Hepatocyte (in vitro differentiated cells): ENCODE measurements at regions not wholly inside any gene's neighbourhood (a gene's known extent, or its start where the extent isn't known, plus 50 kb on each side); places are given as distances from the start of the nearest gene placed in this dataset.

ENCODE experiments used
- DNase-seq: peaks from one replicate; pipeline ENCODE4 v3.0.0-alpha.2; 2016; ENCODE audit warnings: low spot score
- H2AFZ ChIP-seq: fragments of 200-600 bp; sonication (generic); 2 replicates; pipeline ENCODE4 v1.6.0; 2016; ENCODE audit warnings: antibody characterized with exemption, mild to moderate bottlenecking
- H3K27ac ChIP-seq: fragments of 200-600 bp; sonication (generic); 2 replicates; pipeline ENCODE4 v1.5.1; 2016; ENCODE audit warnings: mild to moderate bottlenecking
- H3K27me3 ChIP-seq: fragments of 200-600 bp; sonication (generic); 2 replicates; pipeline ENCODE4 v1.6.1; 2016
- H3K36me3 ChIP-seq: fragments of 200-600 bp; sonication (generic); replicated peaks from 2 replicates; pipeline ENCODE4 v1.5.1; 2016; ENCODE audit warnings: low read depth; ENCODE audit not compliant: insufficient read depth
- H3K4me1 ChIP-seq: fragments of 200-600 bp; sonication (generic); 2 replicates; pipeline ENCODE4 v1.5.1; 2016; ENCODE audit warnings: mild to moderate bottlenecking, moderate library complexity; ENCODE audit not compliant: insufficient read depth
- H3K4me2 ChIP-seq: fragments of 200-600 bp; sonication (generic); 2 replicates; pipeline ENCODE4 v1.6.0; 2016
- H3K4me3 ChIP-seq: fragments of 200-600 bp; sonication (generic); 2 replicates; pipeline ENCODE4 v1.5.1; 2016; ENCODE audit warnings: mild to moderate bottlenecking
- H3K79me2 ChIP-seq: fragments of 200-600 bp; sonication (generic); 2 replicates; pipeline ENCODE4 v1.6.0; 2017; ENCODE audit warnings: mild to moderate bottlenecking
- H3K9me2 ChIP-seq: fragments of 200-600 bp; sonication (generic); replicated peaks from 2 replicates; pipeline ENCODE4 v1.6.0; 2017; ENCODE audit warnings: mild to moderate bottlenecking; ENCODE audit not compliant: insufficient read depth
- H3K9me3 ChIP-seq: fragments of 200-600 bp; sonication (generic); 2 replicates; pipeline ENCODE4 v1.5.1; 2016; ENCODE audit warnings: low read depth, mild to moderate bottlenecking
- H4K20me1 ChIP-seq: fragments of 200-600 bp; sonication (generic); 2 replicates; pipeline ENCODE4 v1.6.0; 2016; ENCODE audit warnings: mild to moderate bottlenecking; ENCODE audit not compliant: insufficient read depth, poor library complexity, severe bottlenecking
- CTCF ChIP-seq: fragments of 200-600 bp; sonication (generic); IDR thresholded peaks from 2 replicates; pipeline ENCODE4 v1.5.1; 2016; ENCODE audit warnings: antibody characterized with exemption, mild to moderate bottlenecking; ENCODE audit not compliant: poor library complexity
- EZH2 ChIP-seq: fragments of 200-600 bp; sonication (generic); IDR thresholded peaks from 2 replicates; pipeline ENCODE4 v1.6.1; 2016; ENCODE audit warnings: antibody characterized with exemption, mild to moderate bottlenecking, borderline replicate concordance
- EZH2phosphoT487 ChIP-seq: fragments of 200-600 bp; sonication (generic); IDR thresholded peaks from one replicate; pipeline ENCODE4 v1.6.1; 2018; ENCODE audit warnings: antibody characterized with exemption, mild to moderate bottlenecking, low read depth, moderate library complexity; ENCODE audit not compliant: unreplicated experiment, severe bottlenecking
- WGBS: methylation state at CpG from one replicate; pipeline ENCODE4 v1.1.6; 2016; ENCODE audit warnings: low lambda C conversion rate; ENCODE audit errors: missing lambda C conversion rate; 5-methylcytosine and 5-hydroxymethylcytosine counted together

DNA sequence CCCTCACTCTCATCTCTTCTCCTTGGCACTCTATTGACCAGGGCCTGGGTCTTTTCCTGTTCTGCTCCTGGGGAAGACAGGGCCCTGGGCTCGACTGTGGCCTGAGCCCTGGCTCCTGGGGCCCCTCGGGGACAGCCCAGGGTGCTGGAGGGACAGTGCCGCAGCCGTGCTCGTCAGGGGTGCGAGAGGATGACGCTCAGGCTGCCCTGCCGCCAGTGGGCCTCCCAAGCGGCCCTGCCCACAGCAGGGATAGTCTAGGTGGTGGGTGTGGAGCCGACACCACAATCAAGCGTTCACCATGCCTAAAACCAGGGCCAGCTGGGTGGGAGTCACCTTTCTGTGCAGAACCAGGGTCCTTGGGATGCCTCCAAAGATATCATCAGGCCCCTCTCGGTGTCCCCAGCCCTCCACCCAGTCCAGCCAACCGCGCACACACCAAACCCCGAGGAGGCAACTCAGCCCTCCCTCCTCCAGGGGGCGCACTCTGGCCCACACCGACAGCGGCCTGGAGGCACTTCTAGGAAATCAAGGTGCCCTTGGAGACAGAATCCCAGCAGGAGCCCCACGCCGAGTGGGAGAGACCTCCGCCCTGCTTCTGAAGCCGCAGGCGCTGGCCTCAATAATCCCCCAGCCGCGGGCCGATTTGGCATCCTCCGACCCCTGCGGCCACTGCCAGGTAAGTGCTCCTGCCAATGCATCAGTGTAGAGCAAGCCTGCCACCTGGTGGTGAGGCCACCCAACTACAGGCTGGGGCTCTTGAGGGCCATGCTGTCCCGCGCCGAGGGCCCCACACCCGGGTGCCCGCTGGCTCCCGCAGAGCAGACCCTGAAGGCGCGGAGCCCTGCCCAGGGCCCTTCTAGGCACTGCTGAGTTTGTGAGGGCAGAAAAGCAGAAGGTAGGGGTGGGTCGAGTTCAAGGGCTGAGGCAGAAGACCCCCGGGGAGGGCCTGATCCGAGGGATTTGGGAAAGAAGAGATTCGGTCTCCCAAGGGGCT, 496.4 kb downstream of the BUD13 start:
- peak overlapping the region; percentile 76 for H3K4me2 ChIP-seq
- WGBS, result 44% methylated on average over 40 of the region's 40 CpGs
- TF ChIP-seq EZH2 (no peak), EZH2phosphoT487 (no peak), CTCF (peak; percentile 97)
- peaks cover 3% of the 10 kb centered on the region for H3K27me3 ChIP-seq
- H3K79me2 ChIP-seq, result no peaks in the 10 kb centered on the region
- H3K4me3 ChIP-seq, result no peak overlapping the region
- H4K20me1 ChIP-seq, result no peaks in the 10 kb centered on the region
- no peaks in the 10 kb centered on the region for H3K36me3 ChIP-seq
- H3K4me1 ChIP-seq, result no peaks in the 10 kb centered on the region
- H2AFZ ChIP-seq, result no peak overlapping the region
- no peaks in the 10 kb centered on the region for H3K9me2 ChIP-seq
- H3K9me3 ChIP-seq, result no peaks in the 10 kb centered on the region
- DNase-seq, result peak; percentile 82
- no peak overlapping the region for H3K27ac ChIP-seq

DNA sequence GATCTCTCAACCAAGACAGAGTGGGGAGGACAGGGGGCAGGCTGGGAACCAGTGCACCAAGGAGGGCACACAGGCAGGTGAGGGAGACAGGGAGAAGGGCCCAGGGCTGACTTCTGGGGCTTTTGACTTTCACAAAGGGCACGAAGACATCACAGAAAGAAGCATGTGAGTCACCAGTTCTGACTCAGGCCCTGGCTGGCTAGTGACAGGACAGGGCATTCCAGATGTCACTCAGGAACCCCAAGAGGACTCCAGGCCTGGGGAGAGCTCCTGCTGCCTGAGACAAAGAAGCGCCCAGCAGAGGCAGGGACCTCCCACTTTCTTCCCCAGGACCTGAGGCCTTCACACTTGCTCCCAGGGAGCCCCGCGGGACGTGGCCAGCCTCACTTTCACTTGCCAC, 497.2 kb downstream of the BUD13 start:
- H4K20me1 ChIP-seq, result no peaks in the 10 kb centered on the region
- H3K4me1 ChIP-seq, result no peaks in the 10 kb centered on the region
- H3K9me2 ChIP-seq, result no peaks in the 10 kb centered on the region
- H3K36me3 ChIP-seq, result no peaks in the 10 kb centered on the region
- no peak overlapping the region for H2AFZ ChIP-seq
- H3K9me3 ChIP-seq, result no peaks in the 10 kb centered on the region
- H3K79me2 ChIP-seq, result no peaks in the 10 kb centered on the region
- no peak overlapping the region for H3K4me2 ChIP-seq
- 87% methylated on average over 5 of the region's 5 CpGs for whole genome bisulfite sequencing
- H3K27ac ChIP-seq, result no peak overlapping the region
- TF ChIP-seq EZH2, result no peak
- no peak for TF ChIP-seq CTCF
- no peak for TF ChIP-seq EZH2phosphoT487
- H3K27me3 ChIP-seq, result peaks cover 10% of the 10 kb centered on the region
- no peak overlapping the region for H3K4me3 ChIP-seq
- DNase-seq, result no peak

DNA sequence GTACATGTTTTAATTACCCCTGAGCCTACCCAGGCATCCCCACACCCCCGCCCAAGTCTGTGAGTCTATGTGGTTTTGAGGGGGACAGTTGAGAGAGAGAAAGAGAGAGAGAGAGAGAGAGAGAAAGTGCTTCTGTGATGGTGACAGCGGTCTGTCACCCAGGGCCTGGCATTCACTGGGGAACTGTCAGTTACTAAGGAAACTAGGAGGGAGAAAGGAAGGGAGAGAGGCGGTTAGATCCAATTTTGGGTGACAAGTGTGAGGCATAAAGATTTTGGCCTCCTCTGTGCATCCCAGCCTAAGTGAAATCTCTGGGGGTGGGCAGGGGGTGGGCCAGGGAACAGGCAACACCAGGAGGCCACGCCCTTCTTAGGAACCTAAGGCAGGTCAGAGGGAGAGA, 498.3 kb downstream of the BUD13 start:
- TF ChIP-seq CTCF (no peak), EZH2phosphoT487 (no peak), EZH2 (no peak)
- DNase-seq, result no peak
- H3K27ac ChIP-seq, result no peak overlapping the region
- no peaks in the 10 kb centered on the region for H3K9me3 ChIP-seq
- no peaks in the 10 kb centered on the region for H3K4me1 ChIP-seq
- 80% methylated on average over 4 of the region's 4 CpGs for WGBS
- no peak overlapping the region for H3K4me2 ChIP-seq
- H4K20me1 ChIP-seq, result no peaks in the 10 kb centered on the region
- no peak overlapping the region for H3K4me3 ChIP-seq
- no peaks in the 10 kb centered on the region for H3K36me3 ChIP-seq
- H3K9me2 ChIP-seq, result no peaks in the 10 kb centered on the region
- H3K79me2 ChIP-seq, result no peaks in the 10 kb centered on the region
- H3K27me3 ChIP-seq, result peaks cover 12% of the 10 kb centered on the region
- no peak overlapping the region for H2AFZ ChIP-seq
